Common myeloid progenitor, CD34-positive (primary cell): ENCODE measurements at regions not wholly inside any gene's neighbourhood (a gene's known extent, or its start where the extent isn't known, plus 50 kb on each side); places are given as distances from the start of the nearest gene placed in this dataset.
A peak's percentile ranks its signal among the peaks of the same experiment; 100 is the strongest.

ENCODE experiments used
- CTCF ChIA-PET: fragments of 350-600 bp; sonication (Branson Sonifier 250); formaldehyde crosslinking; loops from one replicate; lab custom pipeline; 2021; ENCODE audit warnings: antibody characterized with exemption; lab: Charles Lee
- POLR2A ChIA-PET: fragments of 350-600 bp; sonication (Branson Sonifier 250); formaldehyde crosslinking; loops from one replicate; lab custom pipeline; 2021; ENCODE audit warnings: antibody characterized with exemption; lab: Charles Lee
- DNase-seq, 3 donors: peaks; one replicate each; pipeline versions ENCODE4 v3.0.0 to v3.0.0-alpha.2; 2013
- H3K27ac ChIP-seq, 2 experiments: 1 replicate in 1 of 2; 2 replicates in 1 of 2; pipeline ENCODE4 v1.7.0; 2013; ENCODE audit warnings: inconsistent platforms in 2 of 2, low read length in 2 of 2, mild to moderate bottlenecking in 2 of 2, low read depth in 1 of 2, moderate library complexity in 1 of 2; ENCODE audit not compliant: severe bottlenecking in 2 of 2, insufficient read depth in 1 of 2, poor library complexity in 1 of 2
- H3K27me3 ChIP-seq, 5 experiments: replicated peaks in 2 of 5; 1 replicate in 3 of 5; 2 replicates in 2 of 5; pipeline versions ENCODE4 v1.6.1 to v1.7.0; 2013; ENCODE audit warnings: low read length in 4 of 5, mild to moderate bottlenecking in 2 of 5, moderate library complexity in 2 of 5, inconsistent platforms in 1 of 5; ENCODE audit not compliant: insufficient read depth in 5 of 5, control insufficient read depth in 4 of 5
- H3K36me3 ChIP-seq, 4 experiments: 1 replicate in 2 of 4; 2 replicates in 2 of 4; pipeline versions ENCODE4 v1.6.1 to v1.7.0; 2013; ENCODE audit warnings: low read length in 3 of 4, control low read depth in 1 of 4, mild to moderate bottlenecking in 1 of 4; ENCODE audit not compliant: control insufficient read depth in 4 of 4, insufficient read depth in 4 of 4
- H3K4me1 ChIP-seq, 4 experiments: 1 replicate in 3 of 4; 2 replicates in 1 of 4; pipeline versions ENCODE4 v1.6.1 to v1.7.1; 2013; ENCODE audit warnings: low read length in 3 of 4, mild to moderate bottlenecking in 3 of 4, control low read depth in 1 of 4, inconsistent platforms in 1 of 4, moderate library complexity in 1 of 4; ENCODE audit not compliant: control insufficient read depth in 4 of 4, insufficient read depth in 4 of 4; ENCODE audit errors: control extremely low read depth in 1 of 4
- H3K4me3 ChIP-seq, 7 experiments: 1 replicate in 4 of 7; 2 replicates in 3 of 7; pipeline versions ENCODE4 v1.5.1 to v1.7.0; 2013; ENCODE audit warnings: mild to moderate bottlenecking in 7 of 7, low read length in 6 of 7, moderate library complexity in 6 of 7, inconsistent platforms in 2 of 7, low read depth in 2 of 7, control low read depth in 1 of 7; ENCODE audit not compliant: insufficient read depth in 4 of 7, control insufficient read depth in 1 of 7; ENCODE audit errors: extremely low read depth in 1 of 7
- H3K9me3 ChIP-seq, 5 experiments: 1 replicate in 4 of 5; 2 replicates in 1 of 5; pipeline versions ENCODE4 v1.6.1 to v1.7.1; 2013; ENCODE audit warnings: low read length in 4 of 5, mild to moderate bottlenecking in 2 of 5, inconsistent platforms in 1 of 5, low read depth in 1 of 5, moderate library complexity in 1 of 5; ENCODE audit not compliant: control insufficient read depth in 4 of 5, insufficient read depth in 2 of 5; ENCODE audit errors: control extremely low read depth in 1 of 5
- WGBS: methylation state at CpG from one replicate; pipeline ENCODE4 v1.1.5; 2013; ENCODE audit not compliant: insufficient coverage; 5-methylcytosine and 5-hydroxymethylcytosine counted together

- peak; percentile 6 to 59 (median 49) for DNase-seq
- POLR2A ChIA-PET = no interaction called here
- Histone ChIP-seq H3K27me3 (no peaks in the 10 kb centered on the region), H3K4me1 (no peaks in the 10 kb centered on the region), H3K9me3 (peaks cover 0 to 3% (median 0%) of the 10 kb centered on the region in 5 experiments), H3K27ac (no peak overlapping the region), H3K4me3 (no peak overlapping the region), H3K36me3 (no peaks in the 10 kb centered on the region)
- 86% methylated on average over 1 of the region's 10 CpGs for WGBS
- CTCF ChIA-PET = interaction anchor here (1.5 kb wide), 1 partner anchor 10 kb away, joined by 5 read pairs; no protein-coding TSS in a partner anchor
Measured at GRCh38 chr17:13346996-13347762, 254.6 kb downstream of the HS3ST3A1 start.

- Histone ChIP-seq H3K4me3 (no peak overlapping the region), H3K4me1 (no peaks in the 10 kb centered on the region), H3K9me3 (peaks cover 0 to 3% (median 0%) of the 10 kb centered on the region in 5 experiments), H3K36me3 (no peaks in the 10 kb centered on the region), H3K27ac (no peak overlapping the region), H3K27me3 (no peaks in the 10 kb centered on the region)
- DNase-seq = no peak
- WGBS = 95% methylated on average over 2 of the region's 5 CpGs
- ChIA-PET CTCF (interaction anchor here (1.5 kb wide), 1 partner anchor 9 kb away, joined by 5 read pairs; no protein-coding TSS in a partner anchor), POLR2A (no interaction called here)
Measured at GRCh38 chr17:13346592-13346991, 255.1 kb downstream of the HS3ST3A1 start.

GRCh38 chr17:13346081-13346533 is 255.6 kb downstream of the HS3ST3A1 start:
- Histone ChIP-seq H3K27ac (no peak overlapping the region), H3K4me3 (no peak overlapping the region), H3K9me3 (peaks cover 0 to 3% (median 0%) of the 10 kb centered on the region in 5 experiments), H3K36me3 (no peaks in the 10 kb centered on the region), H3K27me3 (no peaks in the 10 kb centered on the region), H3K4me1 (no peaks in the 10 kb centered on the region)
- POLR2A ChIA-PET = no interaction called here
- 60% methylated on average over 2 of the region's 2 CpGs for WGBS
- CTCF ChIA-PET = interaction anchor here (1.5 kb wide), 1 partner anchor 9 kb away, joined by 5 read pairs; no protein-coding TSS in a partner anchor
- peak; percentile 8 to 57 (median 31) for DNase-seq

DNA sequence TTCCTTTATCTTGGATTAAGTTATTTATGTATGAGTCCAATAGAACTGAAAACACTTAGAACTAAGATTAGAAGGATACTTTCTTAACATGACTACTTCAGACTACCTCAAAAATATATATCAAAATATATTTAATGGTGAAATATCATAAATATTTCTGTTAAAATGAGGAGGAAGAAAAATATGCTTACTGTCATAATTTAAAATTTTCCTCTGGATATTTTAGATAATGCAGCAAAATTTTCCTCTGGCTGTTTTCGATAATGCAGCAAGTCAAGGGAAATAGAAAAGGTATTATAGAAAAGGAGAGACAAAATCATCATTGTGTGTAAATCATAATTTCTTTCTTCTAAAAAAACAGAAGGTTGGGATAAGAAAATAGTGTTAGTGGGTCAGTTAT is 263.3 kb downstream of the HS3ST3A1 start:
- peak in 1 of 3 donors; percentile 3 for DNase-seq
- Histone ChIP-seq H3K9me3 (no peaks in the 10 kb centered on the region), H3K4me1 (peaks cover 0 to 2% (median 0%) of the 10 kb centered on the region in 4 experiments), H3K4me3 (peak overlapping the region in 2 of 7 experiments; percentile 34 to 63), H3K27ac (no peak overlapping the region), H3K36me3 (no peaks in the 10 kb centered on the region), H3K27me3 (peaks cover 0 to 4% (median 4%) of the 10 kb centered on the region in 5 experiments)
- ChIA-PET CTCF (interaction anchor here (1.7 to 1.8 kb wide), 2 partner anchors 255 to 963 kb away, joined by 4 read pairs; no protein-coding TSS in a partner anchor), POLR2A (no interaction called here)
- WGBS = no CpG with 5 or more reads among the region's 1 CpG

DNA sequence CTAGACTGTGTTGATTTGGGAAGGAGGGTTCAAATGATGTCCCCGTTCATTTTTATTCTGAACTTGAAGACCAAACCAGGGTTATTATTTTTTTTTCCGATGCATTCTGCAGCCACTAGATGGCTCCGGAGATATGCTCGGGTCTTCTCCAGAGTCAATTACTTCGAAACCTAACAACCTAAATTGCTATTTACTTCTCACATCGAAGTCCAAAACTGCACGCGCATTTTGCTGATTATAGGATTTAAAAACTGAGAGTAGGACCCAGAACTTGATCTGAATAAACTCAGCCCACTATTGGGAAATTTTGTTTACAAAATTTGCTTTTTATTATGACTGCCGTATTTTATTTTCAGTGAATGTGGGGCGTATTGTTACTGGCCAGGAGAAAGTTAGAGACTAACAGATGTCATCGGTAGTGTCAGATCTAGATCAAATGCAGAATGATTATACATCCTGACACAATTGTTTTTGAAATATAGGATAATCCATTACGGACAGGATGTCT is 263.8 kb downstream of the HS3ST3A1 start:
- WGBS = 0% methylated on average over 2 of the region's 12 CpGs
- Histone ChIP-seq H3K36me3 (no peaks in the 10 kb centered on the region), H3K4me3 (peak overlapping the region in 6 of 7 experiments; percentile 16 to 63 (median 34)), H3K27ac (no peak overlapping the region), H3K27me3 (peaks cover 0 to 4% (median 4%) of the 10 kb centered on the region in 5 experiments), H3K4me1 (peaks cover 0 to 2% (median 0%) of the 10 kb centered on the region in 4 experiments), H3K9me3 (no peaks in the 10 kb centered on the region)
- POLR2A ChIA-PET = no interaction called here
- CTCF ChIA-PET = interaction anchor here (0.7 to 1.8 kb wide), 9 partner anchors 9 to 1585 kb away, joined by 3 to 5 read pairs (median 4); no protein-coding TSS in a partner anchor
- DNase-seq = peak; percentile 61 to 74 (median 71)

- no peaks in the 10 kb centered on the region for H3K36me3 ChIP-seq
- H3K4me1 ChIP-seq = peaks cover 0 to 2% (median 0%) of the 10 kb centered on the region in 4 experiments
- no peak overlapping the region for H3K27ac ChIP-seq
- no peaks in the 10 kb centered on the region for H3K9me3 ChIP-seq
- CTCF ChIA-PET = interaction anchor here (0.7 to 1.8 kb wide), 10 partner anchors 9 to 1586 kb away, joined by 3 to 5 read pairs (median 4); no protein-coding TSS in a partner anchor
- no peak overlapping the region for H3K4me3 ChIP-seq
- peaks cover 0 to 4% (median 4%) of the 10 kb centered on the region in 5 experiments for H3K27me3 ChIP-seq
- POLR2A ChIA-PET = interaction anchor here (0.7 kb wide), 1 partner anchor 72 kb away, joined by 3 read pairs; no protein-coding TSS in a partner anchor
- DNase-seq = no peak
- WGBS = 20% methylated on average over 1 of the region's 5 CpGs
Measured at GRCh38 chr17:13337151-13337550, 264.6 kb downstream of the HS3ST3A1 start.
